HTR-8/SVneo (cell line): ENCODE measurements at regions not wholly inside any gene's neighbourhood (a gene's known extent, or its start where the extent isn't known, plus 50 kb on each side); places are given as distances from the start of the nearest gene placed in this dataset.
"Not testable (repeated sequence)": the region's sequence is repeated elsewhere in the genome, so short reads cannot be mapped to it uniquely, and the experiment has no call there.

Experiments used
- DNase-seq: peaks from one replicate; pipeline ENCODE4 v3.0.0; 2011; ENCODE audit warnings: low spot score, mixed read lengths; ENCODE audit not compliant: insufficient read length
- FAIRE-seq: peaks from 2 replicates; lab custom pipeline; 2011; peaks lifted over from hg19 to GRCh38; lab: Jason Lieb, UNC

DNA sequence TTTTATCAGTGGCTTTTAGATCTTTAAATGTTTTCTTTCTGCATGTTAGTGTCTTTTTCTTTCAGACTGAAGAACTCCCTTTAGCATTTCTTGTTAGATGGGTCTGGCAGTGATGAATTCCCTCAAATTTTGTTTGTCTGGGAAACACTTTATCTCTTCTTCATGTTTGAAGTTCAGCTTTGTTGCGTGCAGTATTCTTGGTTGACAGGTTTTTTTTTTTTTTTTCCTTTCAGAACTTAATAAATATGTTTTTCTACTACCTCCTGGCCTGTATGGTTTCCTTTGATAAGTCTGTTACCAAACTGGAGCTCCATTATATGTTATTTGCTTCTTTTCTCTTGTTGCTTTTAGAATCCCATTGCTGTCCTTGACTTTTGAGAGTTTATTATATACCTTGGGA, 89.8 kb upstream of the ACKR3 start:
- FAIRE-seq = no peak

DNA sequence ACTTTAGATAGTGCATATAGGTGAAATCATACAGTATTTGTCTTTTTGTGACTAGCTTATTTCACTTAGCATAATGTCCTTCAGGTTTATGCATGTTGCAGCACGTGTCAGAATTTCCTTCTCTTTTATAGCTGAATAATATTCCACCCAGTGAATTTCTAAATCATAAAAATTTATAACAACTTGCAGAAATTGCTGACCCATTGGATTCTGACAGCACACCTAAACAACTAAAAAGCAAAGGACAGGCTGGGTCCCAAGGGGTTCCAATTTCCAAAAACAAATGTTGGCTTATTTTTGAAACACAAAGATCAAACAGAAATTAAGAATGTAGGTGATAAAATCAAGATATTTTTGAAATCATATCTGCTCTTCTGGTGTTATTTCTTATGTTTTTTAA, 86.5 kb upstream of the ACKR3 start:
- DNase-seq = no peak

More for the DNA sequence above, 89.8 kb upstream of the ACKR3 start:
- no peak for DNase-seq

GRCh38 chr2:236485519-236485918, 84.1 kb upstream of the ACKR3 start:
- no peak for FAIRE-seq
- DNase-seq = no peak

More for the DNA sequence above, 86.5 kb upstream of the ACKR3 start:
- no peak for FAIRE-seq

- DNase-seq, FAIRE-seq: not testable (repeated sequence)
Measured at GRCh38 chr2:236489083-236489482, 80.5 kb upstream of the ACKR3 start.

- no peak for FAIRE-seq
- no peak for DNase-seq
Measured at GRCh38 chr2:236489895-236490404, 79.7 kb upstream of the ACKR3 start.

GRCh38 chr2:236496340-236496739, 73.3 kb upstream of the ACKR3 start:
- no peak for DNase-seq
- no peak for FAIRE-seq

- no peak for FAIRE-seq
- peak; percentile 30 for DNase-seq
Measured at GRCh38 chr2:236498369-236498768, 71.3 kb upstream of the ACKR3 start.

- FAIRE-seq (no peak), DNase-seq (peak; percentile 7)
Measured at GRCh38 chr2:236499691-236500578, 69.7 kb upstream of the ACKR3 start.

- DNase-seq = no peak
- FAIRE-seq = peak; percentile 23
Measured at GRCh38 chr2:236501026-236501425, 68.6 kb upstream of the ACKR3 start.

DNA sequence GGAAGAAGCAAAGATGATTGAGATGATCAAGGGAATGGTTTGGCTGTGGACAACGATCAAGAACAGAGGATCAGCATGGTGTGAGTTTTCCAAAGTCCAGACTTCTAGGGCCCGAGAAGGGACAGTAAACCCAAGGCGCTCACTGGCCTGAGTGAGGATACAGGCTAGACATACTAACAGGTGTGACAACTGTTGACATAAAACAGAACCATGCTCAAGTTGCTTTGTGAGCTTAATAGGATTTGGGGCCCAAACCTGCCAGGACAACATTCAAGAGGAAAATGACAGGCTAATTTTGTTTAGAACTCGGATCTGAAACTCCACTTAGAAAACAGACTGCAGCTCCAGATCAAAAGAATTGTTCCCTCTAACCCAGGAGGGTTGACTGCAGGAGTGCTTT, 68.1 kb upstream of the ACKR3 start:
- DNase-seq (no peak), FAIRE-seq (no peak)

DNA sequence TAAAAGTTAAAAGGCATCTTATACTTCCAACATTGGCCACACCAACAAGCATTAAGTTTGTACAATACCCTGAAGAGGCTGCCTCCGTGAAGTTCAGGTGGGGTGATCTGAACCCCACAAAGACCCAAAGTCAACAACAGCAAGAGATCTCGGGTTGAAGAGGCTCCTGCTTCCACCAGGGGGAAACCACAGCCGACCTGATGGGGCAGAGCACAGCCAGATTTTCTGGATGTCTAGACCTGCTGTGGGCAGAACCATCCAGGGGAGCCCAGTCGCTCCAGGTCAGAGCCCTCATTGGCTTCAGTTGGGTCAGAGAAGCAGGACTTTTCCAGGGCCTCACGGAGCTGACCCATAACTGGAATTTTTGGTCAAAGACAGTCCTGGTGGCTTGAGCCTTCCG, 66.5 kb upstream of the ACKR3 start:
- FAIRE-seq = no peak
- no peak for DNase-seq

GRCh38 chr2:236503583-236503982, 66.0 kb upstream of the ACKR3 start:
- DNase-seq (no peak), FAIRE-seq (no peak)

GRCh38 chr2:236505041-236505440, 64.6 kb upstream of the ACKR3 start:
- no peak for FAIRE-seq
- DNase-seq = no peak

GRCh38 chr2:236505648-236506047, 64.0 kb upstream of the ACKR3 start:
- FAIRE-seq = no peak
- no peak for DNase-seq

GRCh38 chr2:236507393-236508085, 62.1 kb upstream of the ACKR3 start:
- DNase-seq (no peak), FAIRE-seq (no peak)

GRCh38 chr2:236508466-236508865, 61.2 kb upstream of the ACKR3 start:
- DNase-seq (no peak), FAIRE-seq (no peak)

- FAIRE-seq (no peak), DNase-seq (no peak)
Measured at GRCh38 chr2:236510034-236510433, 59.6 kb upstream of the ACKR3 start.

- FAIRE-seq = no peak
- no peak for DNase-seq
Measured at GRCh38 chr2:236511266-236511665, 58.4 kb upstream of the ACKR3 start.

GRCh38 chr2:236512267-236512666, 57.4 kb upstream of the ACKR3 start:
- FAIRE-seq (no peak), DNase-seq (no peak)

- FAIRE-seq (no peak), DNase-seq (peak; percentile 65)
Measured at GRCh38 chr2:236512902-236513435, 56.7 kb upstream of the ACKR3 start.

DNA sequence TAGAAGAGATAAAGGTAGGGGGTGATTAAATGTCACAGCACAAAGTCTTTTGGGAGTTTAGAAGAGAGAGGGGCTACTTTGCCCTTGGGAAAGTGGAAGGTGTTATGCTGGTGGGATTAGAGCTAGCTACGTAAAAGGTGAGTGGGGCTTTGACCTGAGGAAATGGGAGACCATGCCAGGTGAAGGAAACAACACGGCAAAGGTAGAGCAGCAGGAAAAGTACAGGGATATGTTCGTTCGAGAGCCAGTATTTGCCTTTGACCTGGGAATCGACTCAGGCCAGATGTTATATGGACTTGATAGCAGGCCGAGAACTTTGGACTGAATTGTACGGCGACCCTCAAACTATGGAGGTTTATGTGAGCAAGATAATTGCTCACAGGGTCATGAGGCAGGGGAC, 55.7 kb upstream of the ACKR3 start:
- DNase-seq (no peak), FAIRE-seq (no peak)
